Kidney tubule cell (primary cell): ENCODE measurements at regions not wholly inside any gene's neighbourhood (a gene's known extent, or its start where the extent isn't known, plus 50 kb on each side); places are given as distances from the start of the nearest gene placed in this dataset.
"Not testable (repeated sequence)": the region's sequence is repeated elsewhere in the genome, so short reads cannot be mapped to it uniquely, and the experiment has no call there.

Source experiments
- DNase-seq: peaks from one replicate; pipeline ENCODE4 v3.0.0-alpha.2; 2018; ENCODE audit warnings: low spot score

DNA sequence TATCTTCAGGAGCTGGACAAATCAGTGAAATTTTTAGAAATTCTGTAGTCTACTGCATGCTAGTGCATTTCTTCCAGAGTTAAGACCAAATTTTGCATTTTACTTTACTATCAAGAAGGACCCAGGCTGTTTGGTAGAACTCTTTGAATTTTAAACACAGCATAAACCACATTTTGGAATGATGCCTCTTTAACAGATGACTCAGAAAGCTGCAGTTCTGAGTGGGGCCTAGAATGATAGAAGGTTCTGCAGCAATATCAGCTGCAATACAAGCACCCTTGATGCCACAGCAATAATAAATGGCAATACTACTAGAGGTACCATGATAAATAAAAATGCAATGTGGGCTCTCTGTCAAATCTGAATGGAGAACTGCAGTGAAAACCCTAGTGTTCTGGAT lies 198.7 kb downstream of the TMA16 start:
- peak; percentile 9 for DNase-seq

DNA sequence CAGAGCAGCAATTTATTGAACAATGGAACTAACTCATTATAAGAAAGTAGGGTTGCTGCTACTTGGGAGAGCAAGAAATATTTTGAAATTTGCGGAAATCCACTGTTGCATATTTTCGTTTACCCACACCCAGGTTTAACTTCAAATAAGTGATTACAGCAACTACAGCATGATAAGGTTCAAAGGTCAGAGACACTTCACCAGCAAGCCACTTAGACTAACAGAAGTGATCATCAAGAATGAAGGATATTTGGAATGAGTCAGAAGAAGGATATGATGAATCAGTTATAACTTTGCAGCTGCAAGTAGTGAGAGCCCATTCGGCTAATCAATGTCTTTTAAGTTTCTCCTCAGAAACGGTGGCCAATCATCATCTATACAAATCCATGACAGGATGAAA lies 199.3 kb downstream of the TMA16 start:
- peak; percentile 80 for DNase-seq

GRCh38 chr4:163694385-163694784 lies 199.9 kb downstream of the TMA16 start:
- peak; percentile 85 for DNase-seq

DNA sequence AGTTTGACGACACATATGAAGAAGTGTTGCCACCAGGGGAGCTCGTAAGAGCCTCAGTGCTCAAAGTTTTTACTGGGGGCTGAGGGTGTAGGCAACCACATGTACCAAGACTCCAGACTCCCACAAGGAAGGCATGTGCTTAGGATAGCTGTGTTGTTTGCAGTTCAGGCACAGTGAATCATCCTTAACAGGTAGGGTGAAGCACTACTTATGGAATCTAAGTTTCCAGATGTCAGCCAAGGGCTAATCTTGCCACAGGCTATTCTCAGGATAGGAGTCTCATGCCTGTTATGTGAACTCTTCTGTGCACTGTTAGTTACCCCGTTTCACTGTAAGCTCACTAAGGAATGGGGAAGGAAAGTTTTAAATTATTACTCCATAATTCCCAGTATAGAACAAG lies 202.6 kb downstream of the TMA16 start:
- peak; percentile 70 for DNase-seq

GRCh38 chr4:163700383-163700782 lies 205.9 kb downstream of the TMA16 start:
- not testable (repeated sequence) for DNase-seq

GRCh38 chr4:163701916-163702315 lies 207.4 kb downstream of the TMA16 start:
- DNase-seq: peak; percentile 25

DNA sequence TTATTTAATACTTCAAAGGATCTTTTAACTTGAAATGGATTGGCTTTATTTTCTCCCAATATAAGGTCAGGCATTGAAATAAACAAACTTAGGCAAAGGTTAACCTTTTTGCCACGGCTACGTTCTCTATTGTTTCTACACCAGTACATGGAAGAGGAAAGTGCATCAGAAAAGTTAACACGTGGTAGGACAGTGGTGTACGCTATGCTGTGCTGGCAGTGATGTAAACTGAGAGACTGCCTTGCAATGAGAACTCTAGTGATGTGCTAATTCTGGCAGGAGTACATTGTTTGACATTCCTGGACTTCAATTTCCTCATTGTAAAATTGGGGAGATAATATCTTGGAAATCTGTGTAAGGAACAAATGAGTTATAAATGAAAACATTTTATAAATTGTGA lies 208.2 kb downstream of the TMA16 start:
- DNase-seq: no peak

GRCh38 chr4:163703251-163703650 lies 208.8 kb downstream of the TMA16 start:
- DNase-seq: no peak

DNA sequence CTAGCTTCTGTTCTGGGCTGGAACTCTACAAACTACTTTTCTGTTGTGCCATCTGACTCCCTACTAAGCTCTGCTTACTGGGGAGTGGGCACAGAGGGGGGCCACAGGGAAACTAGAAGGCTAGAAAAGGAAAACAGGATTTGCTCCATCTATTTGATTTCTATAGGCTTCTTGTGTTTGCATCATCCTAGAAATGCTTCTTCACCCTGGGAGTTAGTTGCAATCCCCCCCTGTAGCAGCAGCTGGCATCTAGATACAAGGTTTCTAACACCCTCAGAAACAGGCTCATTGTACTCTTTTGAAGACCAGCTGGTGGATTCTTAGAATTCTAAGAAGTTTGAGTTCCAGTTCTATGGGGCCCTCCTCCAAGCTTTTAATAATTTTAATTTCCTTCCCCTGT lies 213.4 kb downstream of the TMA16 start:
- no peak for DNase-seq

GRCh38 chr4:163709601-163710000 lies 215.1 kb downstream of the TMA16 start:
- DNase-seq: no peak

GRCh38 chr4:163710158-163710557 lies 215.7 kb downstream of the TMA16 start:
- DNase-seq: no peak

- DNase-seq: not testable (repeated sequence)
Observed at GRCh38 chr4:163724495-163724894, 230.0 kb downstream of the TMA16 start.

DNA sequence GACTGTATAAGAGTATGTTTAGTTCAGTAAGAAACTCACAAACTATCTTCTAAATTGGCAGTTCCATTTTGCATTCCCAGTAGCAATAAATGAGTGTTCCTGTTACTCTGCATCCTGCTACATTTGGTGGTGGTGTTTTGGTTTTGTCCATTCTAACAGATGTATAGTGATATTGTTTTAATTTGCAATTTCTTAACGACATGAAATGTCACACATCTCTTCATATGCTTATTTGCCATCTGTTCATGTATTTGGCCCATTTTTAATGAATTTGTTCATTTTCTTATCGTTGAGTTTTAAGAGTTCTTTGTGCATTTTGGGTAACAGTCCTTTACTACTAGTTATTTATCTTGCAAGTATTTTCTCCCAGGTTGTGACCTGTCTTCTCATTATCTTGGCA lies 232.2 kb downstream of the TMA16 start:
- DNase-seq: no peak

GRCh38 chr4:163731071-163731470 lies 236.6 kb downstream of the TMA16 start:
- no peak for DNase-seq

- no peak for DNase-seq
Observed at GRCh38 chr4:163732473-163732872, 238.0 kb downstream of the TMA16 start.

GRCh38 chr4:163736876-163737275 lies 242.4 kb downstream of the TMA16 start:
- no peak for DNase-seq

GRCh38 chr4:163737846-163738245 lies 243.4 kb downstream of the TMA16 start:
- not testable (repeated sequence) for DNase-seq

GRCh38 chr4:163738521-163738920 lies 244.0 kb downstream of the TMA16 start:
- no peak for DNase-seq

- no peak for DNase-seq
Observed at GRCh38 chr4:163744861-163745260, 250.4 kb downstream of the TMA16 start.

GRCh38 chr4:163747293-163747692 lies 252.8 kb downstream of the TMA16 start:
- no peak for DNase-seq

- DNase-seq: no peak
Observed at GRCh38 chr4:163747886-163748285, 253.4 kb downstream of the TMA16 start.

- peak; percentile 3 for DNase-seq
Observed at GRCh38 chr4:163748449-163748848, 254.0 kb downstream of the TMA16 start.

- peak; percentile 31 for DNase-seq
Observed at GRCh38 chr4:163755013-163755412, 260.5 kb downstream of the TMA16 start.

GRCh38 chr4:163757219-163757618 lies 262.7 kb downstream of the TMA16 start:
- DNase-seq: no peak

DNA sequence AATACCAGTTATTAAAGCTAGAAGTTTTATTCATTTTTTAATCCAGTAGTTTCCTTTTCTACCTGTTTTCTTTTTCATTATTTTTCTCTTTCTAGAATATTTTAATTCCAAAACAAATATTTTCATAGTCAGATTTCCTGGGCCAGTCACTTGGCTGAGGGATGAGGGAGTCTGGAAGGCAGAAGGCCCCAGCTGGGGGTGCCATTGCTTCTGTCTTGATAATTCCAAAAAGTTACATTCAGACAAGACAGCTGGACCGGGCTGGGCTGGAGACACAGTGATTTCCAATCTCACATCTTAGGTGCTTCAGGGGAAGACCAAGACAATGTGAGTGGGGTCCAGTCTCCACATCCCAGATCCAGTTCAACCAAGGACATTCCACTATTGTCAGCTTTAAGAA lies 263.5 kb downstream of the TMA16 start:
- DNase-seq: no peak
